Loucy (cell line): ENCODE measurements at regions not wholly inside any gene's neighbourhood (a gene's known extent, or its start where the extent isn't known, plus 50 kb on each side); places are given as distances from the start of the nearest gene placed in this dataset.

ENCODE experiments used
- H2AFZ ChIP-seq: fragments of 200-600 bp; sonication (generic); 2 replicates; pipeline ENCODE4 v1.6.0; 2016; ENCODE audit warnings: antibody characterized with exemption, mild to moderate bottlenecking, low read length, moderate library complexity
- H3F3A ChIP-seq: fragments of 200-600 bp; 2 replicates; pipeline ENCODE4 v1.6.0; 2016; ENCODE audit warnings: antibody characterized with exemption, low read depth, mild to moderate bottlenecking
- H3K27me3 ChIP-seq: fragments of 200-600 bp; sonication (generic); 2 replicates; pipeline ENCODE4 v1.6.1; 2014; ENCODE audit warnings: low read length, mild to moderate bottlenecking; ENCODE audit not compliant: insufficient read depth, poor library complexity, severe bottlenecking
- H3K36me3 ChIP-seq: fragments of 200-600 bp; sonication (generic); 2 replicates; pipeline ENCODE4 v1.6.1; 2016; ENCODE audit warnings: low read length; ENCODE audit not compliant: insufficient read depth
- H3K4me1 ChIP-seq: fragments of 200-600 bp; sonication (generic); 2 replicates; pipeline ENCODE4 v1.5.1; 2014; ENCODE audit warnings: low read length, mild to moderate bottlenecking; ENCODE audit not compliant: insufficient read depth, poor library complexity, severe bottlenecking
- H3K4me2 ChIP-seq: fragments of 200-600 bp; sonication (generic); 2 replicates; pipeline ENCODE4 v1.6.0; 2014; ENCODE audit warnings: antibody characterized with exemption, low read length, low read depth, mild to moderate bottlenecking; ENCODE audit not compliant: poor library complexity, severe bottlenecking
- H3K4me3 ChIP-seq: fragments of 200-600 bp; sonication (generic); 2 replicates; pipeline ENCODE4 v1.5.1; 2014; ENCODE audit warnings: low read length, mild to moderate bottlenecking, mixed read lengths; ENCODE audit not compliant: poor library complexity, severe bottlenecking
- H3K79me2 ChIP-seq: fragments of 200-600 bp; sonication (generic); 2 replicates; pipeline ENCODE4 v1.6.1; 2014; ENCODE audit warnings: low read length; ENCODE audit not compliant: insufficient read depth
- H3K9ac ChIP-seq: fragments of 200-600 bp; sonication (generic); 2 replicates; pipeline ENCODE4 v1.6.0; 2014; ENCODE audit warnings: mild to moderate bottlenecking, low read depth, low read length, moderate library complexity; ENCODE audit not compliant: poor library complexity, severe bottlenecking
- H3K9me2 ChIP-seq: fragments of 200-600 bp; sonication (generic); replicated peaks from 2 replicates; pipeline ENCODE4 v1.6.1; 2016; ENCODE audit warnings: low read depth, low read length, mixed read lengths
- H3K9me3 ChIP-seq: fragments of 200-600 bp; sonication (generic); 2 replicates; pipeline ENCODE4 v1.6.1; 2014; ENCODE audit warnings: mild to moderate bottlenecking, antibody characterized with exemption, low read length, low read depth; ENCODE audit not compliant: insufficient read depth
- H4K20me1 ChIP-seq: fragments of 200-600 bp; sonication (generic); 2 replicates; pipeline ENCODE4 v1.6.0; 2014; ENCODE audit warnings: antibody characterized with exemption, low read length, mild to moderate bottlenecking; ENCODE audit not compliant: insufficient read depth, poor library complexity, severe bottlenecking
- EZH2phosphoT487 ChIP-seq: fragments of 200-600 bp; IDR thresholded peaks from 2 replicates; pipeline ENCODE4 v1.6.1; 2018; ENCODE audit warnings: antibody characterized with exemption, mild to moderate bottlenecking, moderate library complexity, borderline replicate concordance
- TF ChIP-seq, protein P1 (sequence below): fragments of 200-600 bp; sonication (generic); conservative IDR thresholded peaks from 2 replicates; pipeline ENCODE4 v1.5.1; 2014; ENCODE audit warnings: mild to moderate bottlenecking, antibody characterized with exemption, low read length

DNA sequence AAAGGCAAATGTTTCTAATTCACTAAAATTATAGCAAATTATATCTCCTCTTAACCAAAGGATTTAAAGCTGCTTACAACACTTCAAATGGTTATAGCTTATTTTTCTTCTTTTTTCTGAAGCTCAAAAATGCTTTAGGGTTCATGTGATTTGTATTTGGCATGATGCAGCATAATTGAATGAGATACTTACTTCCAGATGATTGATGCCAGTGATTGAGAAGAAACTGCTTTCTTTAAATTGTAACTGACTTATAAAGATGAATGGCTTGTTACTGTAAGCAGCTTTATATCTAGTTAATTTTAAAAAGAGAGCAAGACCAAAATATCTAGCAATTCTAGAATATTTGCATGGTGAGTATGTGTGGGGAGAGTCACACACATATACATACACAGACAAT is 270.7 kb upstream of the THRB start:
- TF ChIP-seq EZH2phosphoT487, result no peak
- no peaks in the 10 kb centered on the region for H3K27me3 ChIP-seq

GRCh38 chr3:24769918-24770317 is 275.3 kb upstream of the THRB start:
- Histone ChIP-seq H3K27me3 (no peaks in the 10 kb centered on the region), H3K9ac (no peak overlapping the region), H3K9me2 (no peaks in the 10 kb centered on the region), H3K4me3 (no peak overlapping the region), H4K20me1 (no peaks in the 10 kb centered on the region), H3K4me2 (no peak overlapping the region), H2AFZ (no peak overlapping the region), H3K36me3 (no peaks in the 10 kb centered on the region), H3K9me3 (no peaks in the 10 kb centered on the region), H3K79me2 (no peaks in the 10 kb centered on the region), H3F3A (no peaks in the 10 kb centered on the region), H3K4me1 (no peaks in the 10 kb centered on the region)
- TF ChIP-seq EZH2phosphoT487, result no peak
- TF ChIP-seq, protein P1, sequence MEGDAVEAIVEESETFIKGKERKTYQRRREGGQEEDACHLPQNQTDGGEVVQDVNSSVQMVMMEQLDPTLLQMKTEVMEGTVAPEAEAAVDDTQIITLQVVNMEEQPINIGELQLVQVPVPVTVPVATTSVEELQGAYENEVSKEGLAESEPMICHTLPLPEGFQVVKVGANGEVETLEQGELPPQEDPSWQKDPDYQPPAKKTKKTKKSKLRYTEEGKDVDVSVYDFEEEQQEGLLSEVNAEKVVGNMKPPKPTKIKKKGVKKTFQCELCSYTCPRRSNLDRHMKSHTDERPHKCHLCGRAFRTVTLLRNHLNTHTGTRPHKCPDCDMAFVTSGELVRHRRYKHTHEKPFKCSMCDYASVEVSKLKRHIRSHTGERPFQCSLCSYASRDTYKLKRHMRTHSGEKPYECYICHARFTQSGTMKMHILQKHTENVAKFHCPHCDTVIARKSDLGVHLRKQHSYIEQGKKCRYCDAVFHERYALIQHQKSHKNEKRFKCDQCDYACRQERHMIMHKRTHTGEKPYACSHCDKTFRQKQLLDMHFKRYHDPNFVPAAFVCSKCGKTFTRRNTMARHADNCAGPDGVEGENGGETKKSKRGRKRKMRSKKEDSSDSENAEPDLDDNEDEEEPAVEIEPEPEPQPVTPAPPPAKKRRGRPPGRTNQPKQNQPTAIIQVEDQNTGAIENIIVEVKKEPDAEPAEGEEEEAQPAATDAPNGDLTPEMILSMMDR, result no peak

More for the DNA sequence above, 270.7 kb upstream of the THRB start:
- Histone ChIP-seq H3K9ac (no peak overlapping the region), H3K36me3 (no peaks in the 10 kb centered on the region), H3K9me3 (no peaks in the 10 kb centered on the region), H3K4me2 (no peak overlapping the region), H3F3A (no peaks in the 10 kb centered on the region), H3K79me2 (no peaks in the 10 kb centered on the region), H3K4me1 (no peaks in the 10 kb centered on the region), H4K20me1 (no peaks in the 10 kb centered on the region), H3K4me3 (no peak overlapping the region), H3K9me2 (no peaks in the 10 kb centered on the region), H2AFZ (no peak overlapping the region)

DNA sequence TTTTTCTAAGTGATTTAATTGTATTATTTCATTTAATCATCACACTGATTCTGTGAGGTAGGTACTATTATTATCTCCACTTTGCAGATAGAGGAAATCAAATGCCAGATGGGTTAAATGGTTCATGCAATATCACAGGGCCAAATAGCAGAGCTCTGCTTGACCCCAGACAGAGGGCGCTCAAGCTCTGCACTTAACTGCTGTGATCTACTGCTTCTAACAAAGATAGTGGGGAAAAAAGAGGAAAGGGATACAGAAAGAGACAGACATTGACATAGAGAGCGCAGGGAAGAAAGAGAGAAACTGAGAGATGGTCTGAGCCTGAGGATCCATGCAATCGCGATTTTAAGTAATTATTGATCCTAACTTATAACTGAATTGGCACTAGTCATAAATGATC is 279.1 kb upstream of the THRB start:
- Histone ChIP-seq H3K27me3 (no peaks in the 10 kb centered on the region), H3K36me3 (no peaks in the 10 kb centered on the region), H3K9me2 (no peaks in the 10 kb centered on the region), H2AFZ (no peak overlapping the region), H3K9ac (no peak overlapping the region), H3F3A (no peaks in the 10 kb centered on the region), H3K9me3 (no peaks in the 10 kb centered on the region), H3K4me3 (no peak overlapping the region), H3K4me1 (no peaks in the 10 kb centered on the region), H4K20me1 (no peaks in the 10 kb centered on the region), H3K79me2 (no peaks in the 10 kb centered on the region), H3K4me2 (no peak overlapping the region)
- no peak for TF ChIP-seq EZH2phosphoT487
- TF ChIP-seq, protein P1, result peak; percentile 90

DNA sequence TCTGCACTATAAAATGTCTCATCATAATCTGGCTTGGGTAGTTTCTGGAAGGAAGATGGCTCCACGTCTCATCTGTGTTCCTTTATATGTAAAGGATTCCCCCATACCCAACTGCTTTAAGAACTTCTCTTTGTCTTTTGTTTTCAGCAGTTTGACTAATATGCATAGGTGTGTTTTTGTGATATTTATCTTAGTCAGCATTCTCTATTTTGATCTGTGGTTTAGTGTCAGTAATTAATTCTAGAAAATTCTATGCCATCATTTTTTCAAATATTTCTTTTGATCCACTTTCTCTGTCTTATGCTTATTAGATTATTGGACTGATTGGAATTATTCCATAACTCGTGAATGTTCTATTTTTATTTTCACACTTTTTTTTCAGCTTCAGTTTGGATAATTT is 286.3 kb upstream of the THRB start:
- Histone ChIP-seq H3K9ac (no peak overlapping the region), H3K4me2 (no peak overlapping the region), H3F3A (no peaks in the 10 kb centered on the region), H3K36me3 (no peaks in the 10 kb centered on the region), H2AFZ (no peak overlapping the region), H4K20me1 (no peaks in the 10 kb centered on the region), H3K79me2 (no peaks in the 10 kb centered on the region), H3K27me3 (no peaks in the 10 kb centered on the region), H3K4me1 (no peaks in the 10 kb centered on the region), H3K9me2 (no peaks in the 10 kb centered on the region), H3K4me3 (no peak overlapping the region), H3K9me3 (peaks cover 11% of the 10 kb centered on the region)
- TF ChIP-seq, protein P1, result no peak
- no peak for TF ChIP-seq EZH2phosphoT487
